ENCODE measurements at regions not wholly inside any gene's neighbourhood (a gene's known extent, or its start where the extent isn't known, plus 50 kb on each side); places are given as distances from the start of the nearest gene placed in this dataset.
"Not testable (repeated sequence)": the region's sequence is repeated elsewhere in the genome, so short reads cannot be mapped to it uniquely, and the experiment has no call there.

GRCh38 chr9:38125889-38126288 lies 56.9 kb upstream of the SHB start:
- Histone ChIP-seq H3F3A (ENCODE audit: insufficient read depth, low read length) (no peaks in the 10 kb centered on the region), H3K4me2 (ENCODE audit: low read depth, low read length) (no peak overlapping the region), H3K79me2 (ENCODE audit: low read length) (no peaks in the 10 kb centered on the region), H2AFZ (ENCODE audit: low read length) (no peak overlapping the region), H3K4me3 (ENCODE audit: low read length) (no peak overlapping the region), H3K4me1 (ENCODE audit: low read length) (no peaks in the 10 kb centered on the region), H3K27me3 (replicated peaks; ENCODE audit: insufficient read depth, low read length) (no peaks in the 10 kb centered on the region), H3K27ac (ENCODE audit: low read length) (no peak overlapping the region), H4K20me1 (ENCODE audit: insufficient read depth, low read length) (no peaks in the 10 kb centered on the region), H3K36me3 (replicated peaks; ENCODE audit: insufficient read depth, low read length) (no peaks in the 10 kb centered on the region), H3K9ac (ENCODE audit: low read length) (no peak overlapping the region), H3K9me2 (replicated peaks; ENCODE audit: insufficient read depth, low read length) (no peaks in the 10 kb centered on the region), H3K9me3 (replicated peaks; ENCODE audit: insufficient read depth, low read length) (no peaks in the 10 kb centered on the region)
- TF ChIP-seq EZH2 (optimal IDR thresholded peaks at IDR 0.05; ENCODE audit: low read depth, low read length) (no peak), CTCF (IDR thresholded peaks at IDR 0.05; ENCODE audit: low read length) (no peak), EZH2phosphoT487 (IDR thresholded peaks at IDR 0.05; ENCODE audit: low read length) (no peak)
- no peak for DNase-seq

- H3K79me2 ChIP-seq (ENCODE audit: low read length); H2AFZ ChIP-seq (ENCODE audit: low read length); H3K27ac ChIP-seq (ENCODE audit: low read length); DNase-seq; H3K9me2 ChIP-seq (replicated peaks; ENCODE audit: insufficient read depth, low read length); H4K20me1 ChIP-seq (ENCODE audit: insufficient read depth, low read length); H3K4me3 ChIP-seq (ENCODE audit: low read length); H3F3A ChIP-seq (ENCODE audit: insufficient read depth, low read length); H3K4me2 ChIP-seq (ENCODE audit: low read depth, low read length); H3K27me3 ChIP-seq (replicated peaks; ENCODE audit: insufficient read depth, low read length); H3K4me1 ChIP-seq (ENCODE audit: low read length); H3K36me3 ChIP-seq (replicated peaks; ENCODE audit: insufficient read depth, low read length); H3K9ac ChIP-seq (ENCODE audit: low read length); H3K9me3 ChIP-seq (replicated peaks; ENCODE audit: insufficient read depth, low read length): not testable (repeated sequence)
Observed at GRCh38 chr9:38123359-38123758, 54.3 kb upstream of the SHB start.

- no peaks in the 10 kb centered on the region for H3K36me3 ChIP-seq (replicated peaks; ENCODE audit: insufficient read depth, low read length)
- TF ChIP-seq EZH2phosphoT487 (IDR thresholded peaks at IDR 0.05; ENCODE audit: low read length) (no peak), EZH2 (optimal IDR thresholded peaks at IDR 0.05; ENCODE audit: low read depth, low read length) (no peak), CTCF (IDR thresholded peaks at IDR 0.05; ENCODE audit: low read length) (no peak)
- no peaks in the 10 kb centered on the region for H3K9me3 ChIP-seq (replicated peaks; ENCODE audit: insufficient read depth, low read length)
- no peaks in the 10 kb centered on the region for H3K27me3 ChIP-seq (replicated peaks; ENCODE audit: insufficient read depth, low read length)
- no peak overlapping the region for H3K27ac ChIP-seq (ENCODE audit: low read length)
- H3K4me3 ChIP-seq (ENCODE audit: low read length): no peak overlapping the region
- H3K9ac ChIP-seq (ENCODE audit: low read length): no peak overlapping the region
- no peaks in the 10 kb centered on the region for H3K4me1 ChIP-seq (ENCODE audit: low read length)
- DNase-seq: no peak
- H4K20me1 ChIP-seq (ENCODE audit: insufficient read depth, low read length): no peaks in the 10 kb centered on the region
- no peaks in the 10 kb centered on the region for H3F3A ChIP-seq (ENCODE audit: insufficient read depth, low read length)
- no peak overlapping the region for H3K4me2 ChIP-seq (ENCODE audit: low read depth, low read length)
- H2AFZ ChIP-seq (ENCODE audit: low read length): no peak overlapping the region
- H3K9me2 ChIP-seq (replicated peaks; ENCODE audit: insufficient read depth, low read length): no peaks in the 10 kb centered on the region
- H3K79me2 ChIP-seq (ENCODE audit: low read length): no peaks in the 10 kb centered on the region
Observed at GRCh38 chr9:38120961-38121360, 51.9 kb upstream of the SHB start.

GRCh38 chr9:38119560-38120236 lies 50.7 kb upstream of the SHB start:
- Histone ChIP-seq H3K27ac (ENCODE audit: low read length) (no peak overlapping the region), H4K20me1 (ENCODE audit: insufficient read depth, low read length) (no peaks in the 10 kb centered on the region), H3K4me1 (ENCODE audit: low read length) (no peaks in the 10 kb centered on the region), H3F3A (ENCODE audit: insufficient read depth, low read length) (no peaks in the 10 kb centered on the region), H3K9me2 (replicated peaks; ENCODE audit: insufficient read depth, low read length) (no peaks in the 10 kb centered on the region), H3K4me3 (ENCODE audit: low read length) (no peak overlapping the region), H3K4me2 (ENCODE audit: low read depth, low read length) (no peak overlapping the region), H3K79me2 (ENCODE audit: low read length) (no peaks in the 10 kb centered on the region), H3K9ac (ENCODE audit: low read length) (no peak overlapping the region), H3K36me3 (replicated peaks; ENCODE audit: insufficient read depth, low read length) (no peaks in the 10 kb centered on the region), H3K27me3 (replicated peaks; ENCODE audit: insufficient read depth, low read length) (no peaks in the 10 kb centered on the region), H3K9me3 (replicated peaks; ENCODE audit: insufficient read depth, low read length) (no peaks in the 10 kb centered on the region), H2AFZ (ENCODE audit: low read length) (no peak overlapping the region)
- no peak for DNase-seq
- no peak for TF ChIP-seq EZH2phosphoT487 (IDR thresholded peaks at IDR 0.05; ENCODE audit: low read length)

All from MM.1S (cell line).